ENCODE measurements at regions not wholly inside any gene's neighbourhood (a gene's known extent, or its start where the extent isn't known, plus 50 kb on each side); places are given as distances from the start of the nearest gene placed in this dataset.

DNA sequence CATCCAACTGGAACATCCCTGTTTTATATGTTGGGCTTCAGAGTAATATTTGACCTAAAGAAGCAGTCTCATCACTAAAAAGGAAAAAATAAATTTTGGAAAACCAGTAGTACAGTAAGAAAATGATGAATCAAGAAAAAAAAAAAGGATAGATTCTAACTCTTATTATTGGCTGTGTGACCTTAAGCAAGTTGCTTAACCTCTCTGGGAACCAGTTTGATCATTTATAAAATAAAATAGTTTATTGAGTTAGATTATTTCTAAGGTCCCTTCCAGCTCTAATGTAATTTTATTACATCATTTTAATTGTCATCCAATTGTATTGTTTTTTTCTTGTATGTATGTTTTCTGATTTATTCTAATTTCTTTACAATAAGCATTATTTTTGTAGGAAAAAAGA is 127.0 kb downstream of the PRELID2 start:
- Histone ChIP-seq H3K9ac (ENCODE audit: low read depth, low read length) (no peak overlapping the region), H4K20me1 (ENCODE audit: insufficient read depth, low read length) (no peaks in the 10 kb centered on the region), H3K4me1 (ENCODE audit: insufficient read depth, low read length) (no peaks in the 10 kb centered on the region), H2AFZ (ENCODE audit: low read depth, low read length) (no peak overlapping the region), H3K27me3 (ENCODE audit: insufficient read depth, low read length, poor library complexity) (no peaks in the 10 kb centered on the region), H3K79me2 (ENCODE audit: insufficient read depth, low read length) (no peaks in the 10 kb centered on the region), H3K36me3 (ENCODE audit: insufficient read depth, low read length) (no peaks in the 10 kb centered on the region), H3K4me2 (ENCODE audit: insufficient read depth, low read length) (no peak overlapping the region), H3K27ac (ENCODE audit: low read length) (no peak overlapping the region), H3K9me3 (ENCODE audit: insufficient read depth, low read length, severe bottlenecking) (no peaks in the 10 kb centered on the region), H3K4me3 (ENCODE audit: low read depth in 1 of 2, low read length in 2 of 2) (no peak overlapping the region)
- no peak for TF ChIP-seq EZH2 (IDR thresholded peaks at IDR 0.05; ENCODE audit: borderline replicate concordance, low read depth, low read length, severe bottlenecking)
- TF ChIP-seq, protein P1, sequence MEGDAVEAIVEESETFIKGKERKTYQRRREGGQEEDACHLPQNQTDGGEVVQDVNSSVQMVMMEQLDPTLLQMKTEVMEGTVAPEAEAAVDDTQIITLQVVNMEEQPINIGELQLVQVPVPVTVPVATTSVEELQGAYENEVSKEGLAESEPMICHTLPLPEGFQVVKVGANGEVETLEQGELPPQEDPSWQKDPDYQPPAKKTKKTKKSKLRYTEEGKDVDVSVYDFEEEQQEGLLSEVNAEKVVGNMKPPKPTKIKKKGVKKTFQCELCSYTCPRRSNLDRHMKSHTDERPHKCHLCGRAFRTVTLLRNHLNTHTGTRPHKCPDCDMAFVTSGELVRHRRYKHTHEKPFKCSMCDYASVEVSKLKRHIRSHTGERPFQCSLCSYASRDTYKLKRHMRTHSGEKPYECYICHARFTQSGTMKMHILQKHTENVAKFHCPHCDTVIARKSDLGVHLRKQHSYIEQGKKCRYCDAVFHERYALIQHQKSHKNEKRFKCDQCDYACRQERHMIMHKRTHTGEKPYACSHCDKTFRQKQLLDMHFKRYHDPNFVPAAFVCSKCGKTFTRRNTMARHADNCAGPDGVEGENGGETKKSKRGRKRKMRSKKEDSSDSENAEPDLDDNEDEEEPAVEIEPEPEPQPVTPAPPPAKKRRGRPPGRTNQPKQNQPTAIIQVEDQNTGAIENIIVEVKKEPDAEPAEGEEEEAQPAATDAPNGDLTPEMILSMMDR (IDR thresholded peaks at IDR 0.05; ENCODE audit: borderline replicate concordance, extremely low read depth, low read length, poor library complexity, severe bottlenecking), result no peak
- DNase-seq (no peak), ATAC-seq (ENCODE audit: insufficient read depth, low read depth) (no peak)

DNA sequence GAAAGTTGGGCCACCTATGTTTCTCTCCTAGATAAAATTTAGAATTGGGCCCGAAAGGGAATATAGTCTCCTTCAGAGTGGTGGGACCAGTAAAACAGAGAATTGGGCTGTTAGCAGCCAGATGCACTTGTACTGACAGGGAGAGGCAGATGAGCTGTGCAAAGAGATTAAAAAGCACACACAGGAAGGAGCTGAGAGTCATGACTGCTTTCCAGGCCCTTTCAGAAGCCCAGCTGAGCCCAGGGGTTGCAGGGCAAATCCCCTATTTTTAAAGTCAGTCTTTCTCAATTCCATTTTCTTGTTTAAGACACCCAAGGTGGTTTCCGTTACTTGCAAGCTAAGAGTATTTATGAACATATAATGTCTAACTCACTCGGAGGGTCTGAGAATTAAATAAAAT is 130.4 kb downstream of the PRELID2 start:
- no peaks in the 10 kb centered on the region for H3K4me1 ChIP-seq (ENCODE audit: insufficient read depth, low read length)

DNA sequence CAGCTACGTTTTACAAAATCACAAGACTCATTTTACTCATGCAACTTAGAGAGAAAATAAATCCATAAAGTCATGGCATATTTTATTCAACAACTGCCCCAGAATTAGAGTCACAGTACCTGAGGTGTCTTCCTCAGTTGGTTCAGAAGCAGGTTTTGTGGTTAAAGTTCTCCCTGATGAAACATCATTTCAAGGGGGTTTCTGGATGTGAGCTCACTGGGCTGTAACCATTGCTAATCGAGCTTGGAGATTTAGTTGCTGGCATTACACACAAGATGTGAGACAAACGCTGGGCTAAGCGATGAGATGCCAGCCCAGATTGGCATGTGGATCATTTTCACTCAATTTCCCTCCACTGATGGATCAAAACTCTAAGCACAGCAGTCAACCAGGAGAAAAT is 131.3 kb downstream of the PRELID2 start:
- DNase-seq, result no peak
- ATAC-seq (ENCODE audit: insufficient read depth, low read depth), result no peak
- Histone ChIP-seq H3K9me3 (ENCODE audit: insufficient read depth, low read length, severe bottlenecking) (no peaks in the 10 kb centered on the region), H3K27me3 (ENCODE audit: insufficient read depth, low read length, poor library complexity) (no peaks in the 10 kb centered on the region), H3K9ac (ENCODE audit: low read depth, low read length) (no peak overlapping the region), H3K4me2 (ENCODE audit: insufficient read depth, low read length) (no peak overlapping the region), H3K36me3 (ENCODE audit: insufficient read depth, low read length) (no peaks in the 10 kb centered on the region), H4K20me1 (ENCODE audit: insufficient read depth, low read length) (no peaks in the 10 kb centered on the region), H3K79me2 (ENCODE audit: insufficient read depth, low read length) (no peaks in the 10 kb centered on the region), H2AFZ (ENCODE audit: low read depth, low read length) (no peak overlapping the region), H3K4me1 (ENCODE audit: insufficient read depth, low read length) (no peaks in the 10 kb centered on the region), H3K27ac (ENCODE audit: low read length) (no peak overlapping the region), H3K4me3 (ENCODE audit: low read depth in 1 of 2, low read length in 2 of 2) (no peak overlapping the region)
- TF ChIP-seq, protein P1 (IDR thresholded peaks at IDR 0.05; ENCODE audit: borderline replicate concordance, extremely low read depth, low read length, poor library complexity, severe bottlenecking), result no peak
- no peak for TF ChIP-seq EZH2 (IDR thresholded peaks at IDR 0.05; ENCODE audit: borderline replicate concordance, low read depth, low read length, severe bottlenecking)

More for the DNA sequence above, 130.4 kb downstream of the PRELID2 start:
- no peaks in the 10 kb centered on the region for H3K79me2 ChIP-seq (ENCODE audit: insufficient read depth, low read length)
- H3K9me3 ChIP-seq (ENCODE audit: insufficient read depth, low read length, severe bottlenecking), result no peaks in the 10 kb centered on the region
- no peaks in the 10 kb centered on the region for H3K27me3 ChIP-seq (ENCODE audit: insufficient read depth, low read length, poor library complexity)
- ATAC-seq (ENCODE audit: insufficient read depth, low read depth) (no peak), DNase-seq (no peak)
- H2AFZ ChIP-seq (ENCODE audit: low read depth, low read length), result no peak overlapping the region
- H3K9ac ChIP-seq (ENCODE audit: low read depth, low read length), result no peak overlapping the region
- H3K4me3 ChIP-seq (ENCODE audit: low read depth in 1 of 2, low read length in 2 of 2), result no peak overlapping the region
- no peaks in the 10 kb centered on the region for H3K36me3 ChIP-seq (ENCODE audit: insufficient read depth, low read length)
- H3K27ac ChIP-seq (ENCODE audit: low read length), result no peak overlapping the region
- TF ChIP-seq EZH2 (IDR thresholded peaks at IDR 0.05; ENCODE audit: borderline replicate concordance, low read depth, low read length, severe bottlenecking), result no peak
- TF ChIP-seq, protein P1 (IDR thresholded peaks at IDR 0.05; ENCODE audit: borderline replicate concordance, extremely low read depth, low read length, poor library complexity, severe bottlenecking), result no peak
- no peak overlapping the region for H3K4me2 ChIP-seq (ENCODE audit: insufficient read depth, low read length)
- H4K20me1 ChIP-seq (ENCODE audit: insufficient read depth, low read length), result no peaks in the 10 kb centered on the region

DNA sequence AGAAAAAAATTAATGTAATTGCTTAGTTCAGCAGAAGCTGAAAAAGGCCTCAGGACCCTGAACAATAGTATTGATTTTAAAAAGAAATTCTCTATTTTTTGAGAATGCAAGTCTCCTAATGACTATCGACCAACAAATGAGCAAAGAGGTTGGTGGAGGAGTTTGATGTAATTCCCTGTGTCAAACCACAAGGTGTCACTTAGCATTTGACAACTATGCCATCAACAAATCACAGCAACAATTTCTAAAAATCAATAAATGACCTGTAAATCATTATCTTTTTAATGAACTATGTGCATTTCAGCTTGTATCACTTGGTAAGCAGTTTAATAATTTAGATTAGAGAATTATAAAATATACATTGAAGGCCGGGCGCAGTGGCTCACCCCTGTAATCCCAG is 133.7 kb downstream of the PRELID2 start:
- Histone ChIP-seq H3K4me3 (ENCODE audit: low read depth in 1 of 2, low read length in 2 of 2) (no peak overlapping the region), H3K4me1 (ENCODE audit: insufficient read depth, low read length) (no peaks in the 10 kb centered on the region), H3K9ac (ENCODE audit: low read depth, low read length) (no peak overlapping the region), H3K27ac (ENCODE audit: low read length) (no peak overlapping the region), H2AFZ (ENCODE audit: low read depth, low read length) (no peak overlapping the region), H4K20me1 (ENCODE audit: insufficient read depth, low read length) (no peaks in the 10 kb centered on the region), H3K36me3 (ENCODE audit: insufficient read depth, low read length) (no peaks in the 10 kb centered on the region), H3K4me2 (ENCODE audit: insufficient read depth, low read length) (no peak overlapping the region), H3K9me3 (ENCODE audit: insufficient read depth, low read length, severe bottlenecking) (no peaks in the 10 kb centered on the region), H3K79me2 (ENCODE audit: insufficient read depth, low read length) (no peaks in the 10 kb centered on the region), H3K27me3 (ENCODE audit: insufficient read depth, low read length, poor library complexity) (no peaks in the 10 kb centered on the region)
- DNase-seq, result no peak
- ATAC-seq (ENCODE audit: insufficient read depth, low read depth), result no peak
- TF ChIP-seq EZH2 (IDR thresholded peaks at IDR 0.05; ENCODE audit: borderline replicate concordance, low read depth, low read length, severe bottlenecking), result no peak
- TF ChIP-seq, protein P1 (IDR thresholded peaks at IDR 0.05; ENCODE audit: borderline replicate concordance, extremely low read depth, low read length, poor library complexity, severe bottlenecking), result no peak
